HG03103 (cell line): ENCODE measurements at regions not wholly inside any gene's neighbourhood (a gene's known extent, or its start where the extent isn't known, plus 50 kb on each side); places are given as distances from the start of the nearest gene placed in this dataset.
A peak's percentile ranks its signal among the peaks of the same experiment; 100 is the strongest.
"Not testable (repeated sequence)": the region's sequence is repeated elsewhere in the genome, so short reads cannot be mapped to it uniquely, and the experiment has no call there.

Experiments used
- ATAC-seq: cut with Tn5 transposase; IDR thresholded peaks from one replicate; pipeline ENCODE4 v1.9.1; 2021; ENCODE audit warnings: low read depth; ENCODE audit not compliant: unreplicated experiment

DNA sequence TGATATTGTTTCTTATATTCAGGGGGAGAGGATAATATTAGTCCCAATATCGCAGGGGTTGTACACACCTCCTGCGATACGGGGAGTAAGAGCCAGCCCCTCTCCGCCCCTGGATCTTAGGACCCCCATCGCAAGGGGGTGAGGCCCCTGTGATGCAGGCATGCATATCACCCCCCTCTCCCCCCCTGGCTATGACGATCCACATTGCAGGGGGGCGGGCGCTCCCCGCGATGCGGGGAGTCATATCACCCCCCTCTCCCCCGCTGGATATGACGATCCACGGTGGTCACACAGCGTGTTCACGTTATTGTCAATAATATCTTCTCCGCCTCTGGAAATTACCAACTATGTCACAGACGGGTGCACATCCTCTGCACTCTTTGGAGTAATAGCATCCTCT lies 420.7 kb downstream of the DIRAS2 start:
- ATAC-seq = not testable (repeated sequence)

GRCh38 chr9:90226839-90227338 lies 415.7 kb downstream of the DIRAS2 start:
- ATAC-seq = not testable (repeated sequence)

DNA sequence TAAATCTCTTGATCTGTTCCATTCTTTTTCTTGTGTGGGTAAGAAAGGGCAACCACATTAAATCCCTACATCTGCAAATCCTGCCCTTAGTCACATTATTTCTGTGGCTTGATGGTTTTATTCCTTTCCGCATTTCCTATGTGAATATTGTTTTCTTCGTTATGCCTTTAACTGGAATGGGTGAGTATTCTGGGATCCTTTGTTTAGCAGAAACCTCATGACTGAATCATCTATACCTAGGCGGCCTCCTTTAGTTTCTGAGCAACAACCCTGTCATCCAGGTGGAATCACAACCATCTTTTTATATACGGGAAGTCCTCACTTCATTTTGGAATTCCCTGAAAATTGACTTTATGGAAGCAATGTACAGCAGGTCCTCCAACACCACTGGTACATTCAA lies 409.5 kb downstream of the DIRAS2 start:
- not testable (repeated sequence) for ATAC-seq

GRCh38 chr9:90240541-90240940 lies 402.1 kb downstream of the DIRAS2 start:
- ATAC-seq = no peak

DNA sequence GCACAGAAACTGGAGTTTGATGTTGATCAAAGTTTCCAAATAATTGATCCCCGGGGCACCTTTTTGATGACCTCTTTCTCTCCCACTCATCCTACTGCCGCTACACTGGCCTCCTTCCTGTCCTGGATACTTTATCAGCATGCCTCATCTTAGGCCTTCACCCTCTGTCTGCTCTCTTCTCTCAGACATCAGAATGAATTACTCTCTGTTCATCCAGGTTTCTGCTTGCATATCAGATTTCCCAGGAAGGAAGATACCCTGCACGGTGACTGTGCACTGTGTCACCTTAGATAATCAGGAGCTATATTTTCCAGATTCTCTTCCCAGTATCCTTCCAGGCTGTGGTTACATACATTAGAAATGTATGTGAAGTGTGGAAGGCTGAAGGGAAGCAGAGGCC lies 397.0 kb downstream of the DIRAS2 start:
- no peak for ATAC-seq

- ATAC-seq = no peak
Measured at GRCh38 chr9:90249094-90249493, 393.5 kb downstream of the DIRAS2 start.

DNA sequence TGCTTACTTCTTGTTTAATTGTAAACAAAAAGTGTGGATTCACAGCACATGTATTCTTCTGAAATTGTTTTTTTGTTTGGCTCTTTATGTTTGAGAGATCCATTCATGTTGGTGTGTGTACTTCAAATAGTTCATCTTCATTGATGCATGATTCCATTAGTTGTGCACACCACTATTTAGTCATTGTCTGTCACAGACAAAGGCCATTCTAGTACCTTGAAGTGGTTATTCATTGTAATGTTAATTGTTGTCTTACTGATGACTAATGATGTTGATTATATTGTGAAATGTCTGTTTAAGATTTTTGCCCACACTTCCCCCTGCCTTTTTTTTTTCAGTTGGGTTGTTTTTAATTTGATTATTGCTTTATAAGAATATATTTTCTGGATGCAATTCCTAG lies 391.3 kb downstream of the DIRAS2 start:
- no peak for ATAC-seq

DNA sequence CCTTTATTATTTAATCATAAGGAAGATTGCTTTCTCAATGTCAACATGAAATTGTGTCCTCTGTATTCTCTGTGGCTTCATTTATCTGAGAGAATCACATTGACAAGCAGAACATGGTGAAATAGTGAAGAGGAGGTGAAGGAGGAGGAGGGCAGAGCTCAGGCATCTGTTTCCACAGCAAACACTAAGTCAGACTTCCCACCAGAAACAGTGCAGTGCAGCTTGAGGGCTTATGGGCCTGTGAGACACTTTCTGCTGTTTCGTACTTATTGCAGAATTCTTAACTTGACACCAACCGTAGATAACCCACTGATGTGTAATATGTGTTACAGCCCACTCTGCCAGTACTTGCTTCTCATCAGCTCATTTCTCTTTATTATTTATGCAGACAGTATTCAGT lies 386.3 kb downstream of the DIRAS2 start:
- no peak for ATAC-seq

DNA sequence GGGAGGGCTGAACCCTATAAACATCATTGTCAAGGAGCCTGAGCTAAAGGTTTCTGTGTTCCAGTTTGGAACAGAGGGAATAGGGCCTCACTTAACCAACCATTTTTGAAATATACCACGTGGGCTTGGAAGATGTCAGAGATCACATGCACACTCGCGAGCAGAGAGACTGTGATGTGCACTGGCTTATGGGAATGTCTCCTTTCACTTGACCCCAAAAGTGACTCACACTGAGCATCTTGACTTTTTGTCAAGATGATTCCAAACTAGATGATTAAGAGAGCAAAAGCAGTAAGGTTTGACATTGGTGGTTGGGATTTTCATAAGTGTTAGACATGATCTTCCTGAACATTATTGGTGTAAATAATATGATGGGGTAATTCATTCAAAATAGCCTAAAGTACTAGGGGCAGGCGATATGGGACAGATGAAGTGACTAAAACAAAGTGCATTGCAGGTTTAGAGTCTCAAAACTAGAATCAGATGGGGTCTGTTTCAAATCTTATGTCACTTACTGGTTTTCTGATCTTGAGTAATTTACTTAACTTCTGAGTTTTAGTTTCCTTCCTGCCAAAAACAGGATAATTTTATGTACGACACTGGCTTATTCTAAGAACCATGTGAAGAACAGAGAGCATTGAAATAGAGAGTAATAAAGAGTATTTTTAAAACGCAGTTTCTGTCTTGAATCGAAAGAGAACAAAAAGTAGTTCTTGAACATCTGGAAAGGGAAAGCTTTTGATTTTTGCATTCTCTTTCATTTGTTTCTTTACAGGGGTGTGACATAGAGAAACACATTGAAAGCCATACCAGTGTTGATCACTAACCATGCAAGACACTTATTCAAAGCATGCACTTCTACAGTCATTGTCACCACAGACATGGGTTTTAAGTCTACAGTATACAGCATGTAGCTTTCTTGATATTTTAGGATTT lies 383.0 kb downstream of the DIRAS2 start:
- ATAC-seq = peak; percentile 65

DNA sequence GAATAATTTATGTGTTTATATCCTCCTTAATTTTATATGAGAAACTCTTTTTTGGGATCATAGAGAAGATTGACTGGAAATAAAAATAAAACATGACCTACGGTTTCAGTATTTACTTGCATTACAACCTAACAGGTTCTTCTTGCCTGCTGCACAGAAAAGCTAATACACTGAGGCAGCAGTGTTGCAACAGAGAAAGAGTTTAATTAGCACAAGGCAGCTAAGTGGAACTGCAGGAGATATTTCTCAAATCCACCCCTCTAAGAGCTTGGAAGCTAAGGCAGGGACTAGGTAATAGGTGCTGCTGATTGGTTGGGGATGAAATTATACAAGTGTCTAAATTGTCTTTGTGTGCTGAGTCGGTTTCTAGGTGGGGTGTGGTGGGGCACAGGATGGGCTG lies 380.9 kb downstream of the DIRAS2 start:
- no peak for ATAC-seq

GRCh38 chr9:90268613-90269012 lies 374.0 kb downstream of the DIRAS2 start:
- ATAC-seq = no peak

- ATAC-seq = no peak
Measured at GRCh38 chr9:90271707-90272106, 370.9 kb downstream of the DIRAS2 start.

DNA sequence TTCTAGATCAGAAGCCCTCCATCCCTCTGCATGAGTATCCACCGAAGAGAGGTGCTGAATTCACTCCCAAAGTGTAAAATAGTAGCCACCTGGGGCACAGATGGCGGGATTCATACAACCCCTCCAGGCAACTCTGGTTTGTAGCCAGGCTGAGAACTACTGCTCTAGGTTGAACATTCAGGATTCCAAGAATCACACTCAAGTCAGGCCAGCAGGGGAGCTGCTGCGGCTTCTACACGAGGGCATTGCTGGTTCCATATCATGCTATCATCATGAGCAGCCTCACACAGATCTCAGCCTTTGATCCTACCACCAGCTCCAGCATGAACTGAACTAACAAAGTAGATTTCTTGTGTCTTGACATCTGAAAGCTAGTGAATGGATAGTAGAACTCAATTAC lies 367.9 kb downstream of the DIRAS2 start:
- no peak for ATAC-seq

GRCh38 chr9:90285946-90286345 lies 356.7 kb downstream of the DIRAS2 start:
- no peak for ATAC-seq

- peak; percentile 80 for ATAC-seq
Measured at GRCh38 chr9:90287567-90288274, 354.9 kb downstream of the DIRAS2 start.

GRCh38 chr9:90288275-90288639 lies 354.4 kb downstream of the DIRAS2 start:
- ATAC-seq = no peak

GRCh38 chr9:90290716-90291485 lies 351.7 kb downstream of the DIRAS2 start:
- ATAC-seq = no peak

GRCh38 chr9:90296539-90296938 lies 346.1 kb downstream of the DIRAS2 start:
- no peak for ATAC-seq

DNA sequence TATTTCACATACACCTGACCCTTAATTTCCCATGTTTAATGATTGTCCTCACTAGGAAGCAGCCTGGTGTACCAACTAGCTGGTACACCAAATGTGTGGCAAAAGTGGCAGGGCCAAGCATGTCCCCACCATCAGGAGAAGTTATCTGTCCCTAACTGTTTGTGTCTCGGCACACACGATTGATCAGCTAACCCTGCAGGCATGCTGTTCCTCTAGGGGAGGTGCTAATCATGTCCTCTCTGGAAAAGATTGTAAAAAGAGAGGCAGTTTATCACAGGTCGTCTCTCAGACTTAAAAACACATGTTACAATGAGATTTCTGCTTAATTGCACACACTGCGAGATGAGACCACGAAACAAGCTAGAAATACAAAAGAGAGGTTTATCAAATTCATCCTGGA lies 342.7 kb downstream of the DIRAS2 start:
- no peak for ATAC-seq

DNA sequence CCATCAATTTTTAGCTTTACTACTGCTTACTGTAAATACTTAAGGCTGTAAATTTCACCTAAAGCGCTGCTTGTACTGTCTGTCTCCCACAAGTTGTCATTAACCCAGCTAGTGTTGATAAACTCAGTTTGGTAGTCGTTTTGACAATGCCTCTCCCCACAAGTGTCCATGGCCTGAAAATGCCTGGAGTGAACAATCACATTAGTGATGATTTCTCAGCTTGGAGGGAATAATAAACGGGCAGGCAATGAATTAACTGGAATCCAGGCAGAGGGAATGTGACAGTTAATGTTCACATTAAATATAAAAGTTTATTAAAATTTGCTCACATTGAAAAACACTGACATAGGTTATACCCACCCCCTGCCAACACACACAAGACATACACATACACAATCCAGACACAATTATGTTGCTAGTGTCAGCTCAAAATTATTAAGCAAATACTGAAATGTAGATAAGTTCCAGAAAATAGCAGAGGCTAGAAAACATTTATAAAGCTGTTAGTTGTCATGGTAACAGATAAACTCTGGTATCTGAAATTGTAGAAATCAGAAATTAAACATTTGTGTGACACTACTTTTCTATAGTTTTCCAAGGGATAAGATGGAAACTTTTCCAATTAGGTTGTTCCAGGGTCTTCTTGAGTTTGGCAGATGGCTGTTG lies 341.9 kb downstream of the DIRAS2 start:
- no peak for ATAC-seq
